ENCODE measurements at regions not wholly inside any gene's neighbourhood (a gene's known extent, or its start where the extent isn't known, plus 50 kb on each side); places are given as distances from the start of the nearest gene placed in this dataset.
"Not testable (repeated sequence)": the region's sequence is repeated elsewhere in the genome, so short reads cannot be mapped to it uniquely, and the experiment has no call there.

DNA sequence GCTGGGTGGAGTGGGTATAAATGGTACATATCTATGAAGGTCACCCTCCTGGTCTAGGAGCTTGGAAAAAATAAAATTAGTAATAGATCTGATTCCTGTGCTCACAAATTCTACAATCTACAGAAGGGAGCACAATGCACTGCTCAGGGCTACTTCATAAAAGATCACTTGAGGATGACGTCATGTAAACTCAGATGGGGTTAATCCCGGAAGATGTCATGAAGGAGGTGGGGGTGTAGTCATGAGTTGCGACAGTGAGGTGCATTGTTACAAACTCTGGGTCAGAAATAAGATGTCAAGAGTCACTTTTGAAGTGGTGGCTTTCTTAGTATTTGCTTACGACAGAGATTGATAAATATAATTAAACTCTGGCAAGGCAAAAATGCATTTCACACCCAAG lies 68.2 kb downstream of the LHX9 start:
- H3K9ac ChIP-seq (ENCODE audit: low read depth, low read length): no peak overlapping the region
- H3K4me1 ChIP-seq (ENCODE audit: control insufficient read depth, insufficient read depth, low read length): no peaks in the 10 kb centered on the region
- H3K9me3 ChIP-seq (ENCODE audit: control insufficient read depth, insufficient read depth, low read length): no peaks in the 10 kb centered on the region
- H3K36me3 ChIP-seq (ENCODE audit: control insufficient read depth, insufficient read depth, low read length): no peaks in the 10 kb centered on the region
- H3K27ac ChIP-seq (ENCODE audit: low read depth, low read length): no peak overlapping the region
- no peak overlapping the region for H3K4me3 ChIP-seq (ENCODE audit: low read depth, low read length)
- no peaks in the 10 kb centered on the region for H3K27me3 ChIP-seq (ENCODE audit: control insufficient read depth, insufficient read depth, low read length)

DNA sequence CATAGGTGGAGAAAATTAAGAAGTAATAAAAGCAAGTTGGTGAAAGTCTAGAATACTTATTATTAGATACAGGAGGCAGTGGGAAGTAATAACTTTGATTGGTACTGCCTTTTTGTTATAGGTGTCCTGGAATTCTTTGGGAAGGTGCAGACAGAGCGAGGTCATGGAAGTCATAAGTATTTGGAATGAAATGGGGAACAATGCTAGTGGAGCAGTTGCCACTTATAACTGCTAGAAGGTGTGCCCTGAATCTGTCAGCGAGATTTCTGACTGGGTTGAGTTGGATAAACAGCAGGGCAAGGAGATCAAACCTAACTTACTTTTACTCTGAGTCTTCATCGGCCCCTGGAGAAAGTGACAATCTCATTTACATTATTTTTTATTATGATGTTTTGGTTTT lies 69.6 kb downstream of the LHX9 start:
- H3K9me3 ChIP-seq (ENCODE audit: control insufficient read depth, insufficient read depth, low read length): no peaks in the 10 kb centered on the region
- H3K36me3 ChIP-seq (ENCODE audit: control insufficient read depth, insufficient read depth, low read length): no peaks in the 10 kb centered on the region
- no peak overlapping the region for H3K9ac ChIP-seq (ENCODE audit: low read depth, low read length)
- no peak overlapping the region for H3K27ac ChIP-seq (ENCODE audit: low read depth, low read length)
- H3K4me1 ChIP-seq (ENCODE audit: control insufficient read depth, insufficient read depth, low read length): no peaks in the 10 kb centered on the region
- H3K27me3 ChIP-seq (ENCODE audit: control insufficient read depth, insufficient read depth, low read length): no peaks in the 10 kb centered on the region
- H3K4me3 ChIP-seq (ENCODE audit: low read depth, low read length): no peak overlapping the region

DNA sequence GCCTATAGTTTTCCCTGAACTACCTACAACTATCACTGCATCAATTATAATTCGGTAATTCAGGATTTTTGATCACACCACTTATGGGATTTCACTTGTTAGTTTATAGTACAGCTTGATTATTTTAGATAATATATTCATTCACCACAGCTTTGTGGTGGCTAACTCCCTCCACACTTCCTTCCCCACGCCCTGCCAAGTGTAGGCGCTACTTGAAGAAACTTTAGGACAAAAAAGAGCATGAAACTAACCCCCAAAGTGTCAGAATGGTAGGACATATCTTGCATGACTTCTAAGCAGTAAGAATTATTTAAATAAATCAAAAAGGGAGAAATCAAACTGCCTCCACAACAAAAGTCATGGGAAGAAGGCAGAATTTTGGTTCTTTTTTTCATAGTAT lies 70.1 kb downstream of the LHX9 start:
- H3K36me3 ChIP-seq (ENCODE audit: control insufficient read depth, insufficient read depth, low read length): no peaks in the 10 kb centered on the region
- no peaks in the 10 kb centered on the region for H3K9me3 ChIP-seq (ENCODE audit: control insufficient read depth, insufficient read depth, low read length)
- no peak overlapping the region for H3K4me3 ChIP-seq (ENCODE audit: low read depth, low read length)
- H3K27me3 ChIP-seq (ENCODE audit: control insufficient read depth, insufficient read depth, low read length): no peaks in the 10 kb centered on the region
- no peak overlapping the region for H3K27ac ChIP-seq (ENCODE audit: low read depth, low read length)
- H3K4me1 ChIP-seq (ENCODE audit: control insufficient read depth, insufficient read depth, low read length): no peaks in the 10 kb centered on the region
- H3K9ac ChIP-seq (ENCODE audit: low read depth, low read length): no peak overlapping the region

DNA sequence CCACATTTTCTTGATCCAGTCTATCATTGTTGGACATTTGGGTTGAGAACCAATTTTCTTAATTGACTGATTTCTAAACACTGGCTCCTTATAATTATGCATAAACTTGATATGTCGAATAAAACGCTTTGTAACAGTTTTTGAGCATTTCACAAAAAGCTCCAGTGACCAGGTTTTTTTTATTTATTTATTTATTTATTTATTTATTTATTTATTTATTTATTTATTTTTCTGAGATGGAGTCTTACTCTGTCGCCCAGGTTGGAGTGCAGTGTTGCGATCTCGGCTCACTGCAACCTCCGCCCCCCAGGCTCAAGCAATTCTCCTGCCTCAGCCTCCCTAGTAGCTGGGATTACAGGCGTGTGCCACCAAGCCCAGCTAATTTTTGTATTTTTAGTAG lies 71.4 kb downstream of the LHX9 start:
- not testable (repeated sequence) for H3K27me3 ChIP-seq (ENCODE audit: control insufficient read depth, insufficient read depth, low read length); H3K27ac ChIP-seq (ENCODE audit: low read depth, low read length); H3K9me3 ChIP-seq (ENCODE audit: control insufficient read depth, insufficient read depth, low read length); H3K9ac ChIP-seq (ENCODE audit: low read depth, low read length); H3K4me3 ChIP-seq (ENCODE audit: low read depth, low read length); H3K36me3 ChIP-seq (ENCODE audit: control insufficient read depth, insufficient read depth, low read length); H3K4me1 ChIP-seq (ENCODE audit: control insufficient read depth, insufficient read depth, low read length)

DNA sequence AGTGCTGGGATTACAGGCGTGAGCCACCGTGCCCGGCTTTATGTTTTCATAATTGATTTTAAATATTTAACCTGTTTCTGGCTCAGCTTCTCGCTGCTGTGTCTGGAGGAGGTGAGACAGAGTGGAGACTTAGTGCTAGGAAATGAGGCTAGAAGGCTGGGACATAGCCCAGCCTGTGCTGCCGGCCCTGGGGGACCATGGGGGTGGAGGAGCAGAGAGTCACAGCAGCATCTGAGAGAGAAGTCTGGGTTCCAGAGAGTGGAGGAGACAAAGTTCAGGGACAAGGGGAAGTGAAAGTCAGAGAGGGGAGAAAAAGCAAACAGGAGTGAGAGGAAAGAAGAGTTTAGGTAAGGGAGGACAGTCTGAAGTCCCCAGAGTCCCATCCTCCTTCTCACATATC lies 71.9 kb downstream of the LHX9 start:
- Histone ChIP-seq H3K9me3 (ENCODE audit: control insufficient read depth, insufficient read depth, low read length) (no peaks in the 10 kb centered on the region), H3K4me3 (ENCODE audit: low read depth, low read length) (no peak overlapping the region), H3K4me1 (ENCODE audit: control insufficient read depth, insufficient read depth, low read length) (no peaks in the 10 kb centered on the region), H3K27me3 (ENCODE audit: control insufficient read depth, insufficient read depth, low read length) (no peaks in the 10 kb centered on the region), H3K36me3 (ENCODE audit: control insufficient read depth, insufficient read depth, low read length) (no peaks in the 10 kb centered on the region), H3K27ac (ENCODE audit: low read depth, low read length) (no peak overlapping the region), H3K9ac (ENCODE audit: low read depth, low read length) (no peak overlapping the region)

DNA sequence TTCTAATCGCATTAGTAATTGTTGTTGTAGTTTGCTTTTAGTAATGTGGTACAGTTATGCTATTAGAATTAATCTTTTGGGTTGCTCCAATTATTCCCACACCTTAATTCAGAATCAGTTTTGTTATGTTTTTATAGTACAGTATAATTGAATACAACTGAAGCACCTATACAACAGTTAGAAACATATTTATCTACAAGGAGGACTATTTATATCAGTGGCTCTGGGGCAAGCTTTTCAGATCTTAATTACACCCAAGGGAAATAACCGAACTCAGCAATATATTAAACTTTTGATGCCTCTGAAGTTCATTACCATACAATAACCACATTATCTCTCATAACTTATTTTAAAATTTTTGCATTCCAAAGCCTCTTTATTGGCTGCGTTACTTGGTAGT lies 74.4 kb downstream of the LHX9 start:
- Histone ChIP-seq H3K27me3 (ENCODE audit: control insufficient read depth, insufficient read depth, low read length) (no peaks in the 10 kb centered on the region), H3K9me3 (ENCODE audit: control insufficient read depth, insufficient read depth, low read length) (no peaks in the 10 kb centered on the region), H3K36me3 (ENCODE audit: control insufficient read depth, insufficient read depth, low read length) (no peaks in the 10 kb centered on the region), H3K4me1 (ENCODE audit: control insufficient read depth, insufficient read depth, low read length) (no peaks in the 10 kb centered on the region), H3K9ac (ENCODE audit: low read depth, low read length) (no peak overlapping the region), H3K4me3 (ENCODE audit: low read depth, low read length) (no peak overlapping the region), H3K27ac (ENCODE audit: low read depth, low read length) (no peak overlapping the region)

DNA sequence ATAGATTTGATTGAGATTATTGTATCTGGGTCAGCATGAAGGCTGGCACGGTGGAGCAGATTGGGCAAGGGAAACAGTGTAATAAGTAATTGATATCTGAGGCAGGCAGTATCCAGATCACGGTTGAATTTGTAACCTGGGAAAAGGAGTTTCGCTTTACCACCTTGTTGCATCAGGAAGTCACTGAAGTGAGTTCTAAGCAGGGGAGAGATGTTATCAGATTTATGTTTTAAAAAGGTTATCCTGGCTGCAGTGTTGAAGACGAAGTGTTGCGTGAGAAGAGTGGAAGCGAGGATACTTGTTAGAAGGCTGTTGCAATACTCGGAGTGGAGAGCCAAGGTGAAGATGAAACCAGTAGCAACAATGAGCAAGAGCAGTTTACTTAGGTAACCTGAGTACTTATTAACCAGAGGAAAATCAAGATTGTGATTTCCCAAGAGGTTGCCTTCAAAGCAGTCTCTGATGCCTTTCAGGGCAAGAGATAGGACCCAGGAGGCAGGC lies 77.8 kb downstream of the LHX9 start:
- Histone ChIP-seq H3K27me3 (ENCODE audit: control insufficient read depth, insufficient read depth, low read length) (no peaks in the 10 kb centered on the region), H3K9ac (ENCODE audit: low read depth, low read length) (no peak overlapping the region), H3K36me3 (ENCODE audit: control insufficient read depth, insufficient read depth, low read length) (no peaks in the 10 kb centered on the region), H3K4me1 (ENCODE audit: control insufficient read depth, insufficient read depth, low read length) (no peaks in the 10 kb centered on the region), H3K4me3 (ENCODE audit: low read depth, low read length) (no peak overlapping the region), H3K27ac (ENCODE audit: low read depth, low read length) (no peak overlapping the region), H3K9me3 (ENCODE audit: control insufficient read depth, insufficient read depth, low read length) (no peaks in the 10 kb centered on the region)

DNA sequence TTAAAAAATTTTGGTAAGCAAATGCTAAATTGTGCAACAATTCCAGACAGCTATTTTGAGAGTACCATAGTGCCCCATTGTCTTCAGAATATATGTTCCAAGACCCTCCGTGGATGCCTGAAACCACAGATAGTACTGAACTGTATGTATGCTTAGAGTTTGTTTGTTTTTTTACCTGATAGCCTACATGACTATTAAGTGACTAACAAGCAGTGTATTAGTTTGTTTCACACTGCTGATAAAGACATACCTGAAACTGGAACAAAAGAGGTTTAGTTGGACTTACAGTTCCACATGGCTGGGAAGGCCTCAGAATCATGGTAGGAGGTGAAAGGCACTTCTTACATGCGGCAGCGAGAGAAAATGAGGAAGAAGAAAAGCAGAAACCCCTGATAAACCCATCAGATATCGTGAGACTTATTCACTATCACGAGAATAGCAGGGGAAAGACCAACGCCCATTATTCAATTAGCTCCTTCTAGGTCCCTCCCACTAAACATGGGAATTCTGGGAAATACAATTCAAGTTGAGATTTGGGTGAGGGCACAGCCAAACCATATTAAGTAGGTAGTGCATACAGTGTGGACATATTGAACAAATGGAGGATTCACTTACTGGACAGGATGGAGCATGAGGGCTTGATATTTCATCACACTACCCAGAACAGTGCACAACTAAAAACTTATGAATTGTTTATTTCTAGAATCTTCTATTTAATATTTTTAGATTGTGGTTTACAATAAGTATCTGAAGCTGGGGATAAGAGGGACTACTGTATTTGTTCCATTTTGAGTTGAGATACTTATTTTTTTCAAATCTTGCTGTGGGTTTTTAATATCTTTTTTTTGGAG lies 78.5 kb downstream of the LHX9 start:
- no peaks in the 10 kb centered on the region for H3K27me3 ChIP-seq (ENCODE audit: control insufficient read depth, insufficient read depth, low read length)
- H3K9ac ChIP-seq (ENCODE audit: low read depth, low read length): no peak overlapping the region
- no peaks in the 10 kb centered on the region for H3K4me1 ChIP-seq (ENCODE audit: control insufficient read depth, insufficient read depth, low read length)
- H3K9me3 ChIP-seq (ENCODE audit: control insufficient read depth, insufficient read depth, low read length): no peaks in the 10 kb centered on the region
- H3K27ac ChIP-seq (ENCODE audit: low read depth, low read length): no peak overlapping the region
- no peaks in the 10 kb centered on the region for H3K36me3 ChIP-seq (ENCODE audit: control insufficient read depth, insufficient read depth, low read length)
- H3K4me3 ChIP-seq (ENCODE audit: low read depth, low read length): no peak overlapping the region

DNA sequence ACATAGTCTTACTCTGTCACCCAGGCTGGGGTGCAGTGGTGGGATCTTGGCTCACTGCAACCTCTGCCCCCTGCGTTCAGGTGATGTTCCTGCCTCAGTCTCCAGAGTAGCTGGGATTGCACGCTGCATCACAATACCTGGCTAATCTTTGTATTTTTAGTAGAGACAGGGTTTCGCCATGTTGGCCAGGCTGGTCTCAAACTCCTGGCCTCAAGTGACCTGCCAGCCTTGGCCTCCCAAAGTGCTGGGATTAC lies 79.0 kb downstream of the LHX9 start:
- H3K4me3 ChIP-seq (ENCODE audit: low read depth, low read length); H3K4me1 ChIP-seq (ENCODE audit: control insufficient read depth, insufficient read depth, low read length); H3K9ac ChIP-seq (ENCODE audit: low read depth, low read length); H3K9me3 ChIP-seq (ENCODE audit: control insufficient read depth, insufficient read depth, low read length); H3K27ac ChIP-seq (ENCODE audit: low read depth, low read length); H3K27me3 ChIP-seq (ENCODE audit: control insufficient read depth, insufficient read depth, low read length); H3K36me3 ChIP-seq (ENCODE audit: control insufficient read depth, insufficient read depth, low read length): not testable (repeated sequence)

DNA sequence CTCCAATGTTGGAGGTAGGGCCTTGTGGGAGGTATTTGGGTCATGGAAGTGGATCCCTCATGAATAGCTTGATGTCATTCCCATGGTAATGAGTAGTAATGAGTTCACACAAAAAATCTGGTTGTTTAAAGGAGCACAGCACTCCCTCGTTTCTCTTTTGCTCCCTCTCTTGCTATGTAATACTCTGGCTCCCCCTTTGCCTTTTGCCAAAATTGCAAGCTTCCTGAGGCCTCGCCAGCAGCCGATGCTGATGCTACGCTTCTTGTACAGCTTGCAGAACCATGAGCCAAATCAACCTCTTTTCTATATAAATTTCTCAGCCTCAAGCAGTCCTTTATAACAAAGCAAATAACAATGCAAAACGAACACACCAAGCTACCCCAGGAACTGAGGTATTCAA lies 80.9 kb downstream of the LHX9 start:
- H3K36me3 ChIP-seq (ENCODE audit: control insufficient read depth, insufficient read depth, low read length): no peaks in the 10 kb centered on the region
- no peak overlapping the region for H3K27ac ChIP-seq (ENCODE audit: low read depth, low read length)
- H3K27me3 ChIP-seq (ENCODE audit: control insufficient read depth, insufficient read depth, low read length): no peaks in the 10 kb centered on the region
- H3K9me3 ChIP-seq (ENCODE audit: control insufficient read depth, insufficient read depth, low read length): no peaks in the 10 kb centered on the region
- H3K4me1 ChIP-seq (ENCODE audit: control insufficient read depth, insufficient read depth, low read length): no peaks in the 10 kb centered on the region
- H3K4me3 ChIP-seq (ENCODE audit: low read depth, low read length): no peak overlapping the region
- no peak overlapping the region for H3K9ac ChIP-seq (ENCODE audit: low read depth, low read length)

DNA sequence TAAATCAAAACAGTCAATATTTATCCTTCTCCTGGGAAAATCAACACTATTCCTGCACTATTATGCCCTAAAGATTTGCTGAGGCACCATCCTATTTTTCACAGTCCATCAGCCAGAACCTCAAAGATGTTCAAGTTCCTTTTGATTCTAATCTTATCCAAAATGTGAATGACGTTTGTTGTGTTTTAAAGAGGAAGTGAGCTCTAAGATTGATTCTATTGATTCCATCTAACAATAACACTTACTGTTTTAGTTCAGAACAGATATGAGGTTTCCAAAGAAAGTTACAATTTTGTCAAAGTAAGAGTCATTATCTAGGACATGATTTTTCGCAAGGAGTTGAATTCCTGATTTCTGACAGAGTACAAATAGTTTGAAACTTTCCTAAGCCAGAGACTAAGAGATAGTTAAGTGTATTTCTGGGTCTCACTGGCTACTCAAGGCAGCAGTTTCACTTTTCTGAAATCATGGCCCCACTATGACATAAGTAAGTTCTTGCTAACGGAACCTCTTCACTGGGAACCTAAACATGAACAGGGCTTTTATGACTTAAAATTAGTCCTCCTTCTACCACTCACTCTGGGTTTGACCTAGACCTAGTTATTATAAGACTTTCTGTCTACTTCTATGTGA lies 84.7 kb downstream of the LHX9 start:
- no peaks in the 10 kb centered on the region for H3K36me3 ChIP-seq (ENCODE audit: control insufficient read depth, insufficient read depth, low read length)
- no peak overlapping the region for H3K27ac ChIP-seq (ENCODE audit: low read depth, low read length)
- H3K9me3 ChIP-seq (ENCODE audit: control insufficient read depth, insufficient read depth, low read length): no peaks in the 10 kb centered on the region
- H3K4me3 ChIP-seq (ENCODE audit: low read depth, low read length): no peak overlapping the region
- H3K27me3 ChIP-seq (ENCODE audit: control insufficient read depth, insufficient read depth, low read length): no peaks in the 10 kb centered on the region
- H3K9ac ChIP-seq (ENCODE audit: low read depth, low read length): no peak overlapping the region
- no peaks in the 10 kb centered on the region for H3K4me1 ChIP-seq (ENCODE audit: control insufficient read depth, insufficient read depth, low read length)

All from HUES48 (cell line).